ENCODE measurements at regions not wholly inside any gene's neighbourhood (a gene's known extent, or its start where the extent isn't known, plus 50 kb on each side); places are given as distances from the start of the nearest gene placed in this dataset.
"Not testable (repeated sequence)": the region's sequence is repeated elsewhere in the genome, so short reads cannot be mapped to it uniquely, and the experiment has no call there.

DNA sequence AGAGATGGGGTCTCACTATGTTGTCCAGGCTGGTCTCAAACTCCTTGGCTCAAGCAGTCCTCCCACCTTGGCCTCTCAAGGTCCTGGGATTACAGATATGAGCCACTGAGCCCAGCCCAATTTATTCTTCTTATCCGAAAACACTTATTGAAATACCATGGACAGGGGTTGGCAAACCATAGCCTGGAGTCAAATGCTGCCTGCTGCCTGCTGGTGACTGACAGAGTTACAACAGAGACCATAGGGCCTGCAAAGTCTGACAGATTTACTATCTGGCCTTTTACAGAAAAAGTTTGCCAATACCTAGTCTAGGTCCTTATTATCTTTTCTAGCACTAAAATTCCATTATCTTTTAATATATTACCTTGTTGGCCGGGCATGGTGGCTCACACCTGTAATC is 87.1 kb upstream of the ZNF281 start:
- no peak for DNase-seq

DNA sequence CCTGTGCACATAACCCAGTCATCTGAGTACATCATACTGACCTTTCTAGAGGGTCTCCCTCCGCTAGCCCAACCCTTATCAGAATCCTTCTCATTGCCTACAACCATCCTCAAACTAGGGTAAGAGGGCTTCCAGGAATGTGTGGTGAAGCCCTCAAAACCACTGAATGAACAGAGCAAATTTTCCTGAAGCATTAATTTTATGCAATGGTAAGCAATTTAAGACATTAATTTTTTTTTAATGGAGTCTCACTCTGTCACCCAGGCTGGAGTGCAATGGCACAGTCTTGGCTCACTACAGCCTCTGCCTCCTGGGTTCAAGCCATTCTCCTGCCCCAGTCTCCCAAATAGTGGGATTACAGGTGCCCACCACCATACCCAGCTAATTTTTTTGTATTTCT is 86.1 kb upstream of the ZNF281 start:
- DNase-seq: no peak

DNA sequence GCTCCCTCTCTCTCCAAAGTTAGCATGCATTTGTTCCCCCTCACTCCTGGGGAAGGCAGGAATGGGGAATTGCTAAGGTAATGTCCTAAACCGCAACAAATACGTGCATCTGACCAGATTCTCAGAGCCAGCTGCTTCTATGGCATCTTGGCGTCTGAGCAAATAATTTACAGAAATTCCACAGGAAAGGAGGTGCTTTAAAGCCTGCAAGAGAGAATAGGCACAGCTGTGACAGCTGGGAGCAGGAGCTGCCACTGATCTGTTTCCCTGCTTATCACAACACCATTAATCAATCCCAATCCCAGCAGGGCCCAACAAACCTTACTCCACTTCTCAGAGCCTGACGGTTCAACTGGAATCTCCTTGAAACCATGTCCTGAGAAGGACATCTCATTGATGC is 83.5 kb upstream of the ZNF281 start:
- no peak for DNase-seq

DNA sequence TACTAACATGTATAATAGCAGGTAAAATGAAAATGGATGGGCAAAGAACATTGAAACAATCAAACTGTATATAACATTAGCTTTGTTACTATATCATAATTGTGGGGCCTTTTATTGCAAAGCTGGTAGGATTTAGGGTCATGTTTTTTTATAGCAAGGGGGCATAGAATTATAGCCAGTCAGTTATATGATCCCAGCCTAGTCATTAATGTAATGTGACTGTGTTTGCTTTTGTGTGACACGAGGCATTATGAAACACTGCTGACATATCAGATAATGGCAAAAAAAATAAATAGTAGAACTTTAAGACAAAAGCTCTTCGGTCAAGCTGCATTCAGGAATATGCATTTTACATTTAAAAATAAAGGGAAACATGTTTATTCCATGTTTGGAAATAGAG is 81.3 kb upstream of the ZNF281 start:
- DNase-seq: no peak

DNA sequence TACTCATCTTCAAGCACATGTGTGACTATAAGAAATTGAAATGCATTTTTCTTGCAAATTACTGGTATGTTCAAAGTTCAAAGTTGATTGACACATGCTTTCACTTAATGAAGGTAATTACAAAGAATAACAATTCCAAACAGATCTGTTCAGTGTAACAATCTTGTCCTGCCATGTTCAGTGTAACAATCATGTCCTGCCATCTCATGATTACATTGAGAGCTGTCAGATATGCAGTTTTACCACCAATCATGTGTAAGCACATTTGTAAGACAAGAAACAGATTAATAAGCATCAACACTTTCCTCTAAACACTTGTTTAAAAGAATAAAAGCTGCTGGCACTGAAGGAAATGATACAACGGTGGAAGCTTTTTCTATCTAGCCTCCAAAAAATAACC is 80.3 kb upstream of the ZNF281 start:
- no peak for DNase-seq

DNA sequence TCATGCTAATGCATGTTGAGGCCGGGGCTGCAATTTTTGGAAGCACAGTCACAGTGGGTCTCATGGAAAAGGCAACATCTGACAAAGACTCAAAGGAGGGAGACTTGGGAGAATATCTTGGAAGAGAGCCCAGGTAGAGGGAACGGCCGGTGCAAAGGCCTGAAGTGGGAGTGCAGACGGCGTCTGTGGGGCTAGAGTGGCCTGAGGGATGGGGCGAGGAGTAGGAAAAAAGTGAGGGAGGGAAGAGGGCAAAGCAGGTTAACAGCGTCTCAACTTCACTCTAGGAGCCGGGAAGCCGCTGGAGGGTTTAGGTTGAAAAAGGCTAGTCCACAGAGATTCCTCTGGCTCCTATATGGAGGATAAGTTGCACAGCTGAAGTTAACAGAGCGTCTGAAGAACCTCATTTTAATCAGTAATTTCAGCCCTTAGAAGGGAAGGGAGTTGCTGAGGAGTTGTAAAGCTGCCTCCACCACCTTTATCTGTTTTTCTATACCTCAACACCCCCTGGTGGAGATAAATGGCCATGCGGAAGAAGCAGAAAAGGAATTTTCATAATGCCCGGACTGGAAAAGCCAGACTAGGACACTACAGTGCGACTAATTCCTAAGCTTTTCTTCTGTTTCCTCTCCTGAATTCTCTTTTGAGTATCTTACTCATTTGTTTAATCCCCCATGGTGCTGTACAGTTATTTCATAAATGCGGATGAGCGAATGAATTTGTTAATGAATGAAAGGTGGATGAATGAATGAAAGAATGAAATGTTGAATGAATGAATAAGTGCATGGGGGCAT is 78.7 kb upstream of the ZNF281 start:
- DNase-seq: peak; percentile 87

DNA sequence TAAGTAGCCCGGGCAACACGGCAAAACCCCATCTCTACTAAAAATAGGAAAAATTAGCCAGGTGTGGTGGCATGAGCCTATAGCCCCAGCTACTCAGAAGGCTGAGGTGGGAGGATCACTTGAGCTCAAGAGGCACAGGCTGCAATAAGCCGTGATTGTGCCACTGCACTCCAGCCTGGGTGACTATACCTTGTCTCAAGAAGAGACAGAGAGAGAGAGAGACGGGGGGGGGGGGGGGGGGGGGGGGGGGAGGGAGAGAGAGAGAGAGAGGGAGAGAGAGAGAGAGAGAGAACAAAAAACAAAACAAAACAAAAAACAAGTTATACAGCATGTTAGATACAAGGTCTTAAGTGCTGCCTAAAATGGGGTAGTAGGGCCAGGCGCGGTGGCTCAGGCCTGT is 77.8 kb upstream of the ZNF281 start:
- no peak for DNase-seq

DNA sequence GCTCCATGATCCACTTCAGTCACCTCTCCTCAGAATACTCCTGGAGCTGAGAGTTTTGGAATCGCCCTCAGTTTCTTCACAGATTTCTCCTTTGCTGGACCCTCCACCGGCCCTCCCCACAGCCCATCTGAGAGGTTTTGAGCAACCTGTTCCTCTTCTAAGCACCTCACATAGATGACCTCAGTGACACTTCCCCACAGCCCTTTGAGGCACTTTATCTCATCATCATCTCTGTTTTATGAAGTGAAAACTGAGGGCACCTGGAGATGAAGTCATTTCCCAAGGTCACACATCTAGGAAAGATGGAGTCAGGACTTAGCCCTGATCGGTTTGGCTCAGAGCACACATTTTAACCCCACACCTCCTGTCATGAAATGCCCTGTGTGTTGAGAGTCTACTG is 76.8 kb upstream of the ZNF281 start:
- DNase-seq: no peak

DNA sequence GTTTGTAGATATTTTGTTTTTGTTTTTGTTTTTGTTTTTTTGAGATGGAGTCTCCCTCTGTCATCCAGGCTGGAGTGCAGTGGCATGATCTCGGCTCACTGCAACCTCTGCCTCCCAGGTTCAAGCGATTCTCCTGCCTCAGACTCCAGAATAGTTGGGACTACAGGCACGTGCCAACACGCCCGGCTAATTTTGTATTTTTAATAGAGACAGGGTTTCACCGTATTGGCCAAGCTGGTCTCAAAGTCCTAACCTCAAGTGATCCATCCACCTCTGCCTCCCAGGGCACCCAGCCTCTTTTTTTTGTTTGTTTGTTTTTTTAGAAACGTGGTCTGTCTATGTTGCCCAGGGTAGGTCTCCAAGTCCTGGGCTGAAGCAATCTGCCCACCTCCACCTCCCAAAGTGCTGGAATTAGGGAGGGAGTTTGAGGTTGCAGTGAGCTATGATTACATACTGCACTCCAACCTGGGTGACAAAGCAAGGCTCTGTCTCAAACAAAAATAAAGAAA is 74.7 kb upstream of the ZNF281 start:
- DNase-seq: not testable (repeated sequence)

DNA sequence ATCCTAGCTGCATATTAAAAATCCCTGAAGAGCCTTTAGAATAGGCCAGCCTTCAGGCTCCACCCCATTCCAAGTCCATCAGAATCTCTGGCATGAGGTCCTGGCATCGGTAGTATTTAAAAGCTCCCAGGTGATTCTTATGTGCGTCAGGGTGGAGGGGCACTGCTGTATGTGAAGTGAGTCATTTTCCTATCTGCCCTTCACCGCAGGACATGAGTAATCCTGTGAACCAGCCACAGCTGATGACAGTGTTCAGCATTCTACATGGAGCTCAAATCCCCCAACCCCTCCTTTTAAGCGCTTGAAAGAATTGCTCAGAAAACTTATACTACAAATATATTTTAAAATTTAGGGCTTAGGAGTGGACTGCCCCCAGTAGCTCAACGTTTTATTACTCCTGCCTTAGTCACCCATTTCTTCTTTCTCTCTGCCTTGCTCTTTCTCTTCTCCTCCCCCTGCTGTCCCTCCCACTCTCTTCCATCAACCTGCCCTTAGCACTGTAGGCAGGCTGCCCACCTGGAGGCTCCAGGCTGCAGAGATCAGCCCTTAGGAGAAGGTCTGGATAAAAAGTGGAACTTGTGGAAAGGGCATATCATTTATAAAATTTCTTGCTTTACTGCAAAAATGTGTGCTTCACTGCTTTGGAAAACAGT is 73.8 kb upstream of the ZNF281 start:
- DNase-seq: peak; percentile 99

DNA sequence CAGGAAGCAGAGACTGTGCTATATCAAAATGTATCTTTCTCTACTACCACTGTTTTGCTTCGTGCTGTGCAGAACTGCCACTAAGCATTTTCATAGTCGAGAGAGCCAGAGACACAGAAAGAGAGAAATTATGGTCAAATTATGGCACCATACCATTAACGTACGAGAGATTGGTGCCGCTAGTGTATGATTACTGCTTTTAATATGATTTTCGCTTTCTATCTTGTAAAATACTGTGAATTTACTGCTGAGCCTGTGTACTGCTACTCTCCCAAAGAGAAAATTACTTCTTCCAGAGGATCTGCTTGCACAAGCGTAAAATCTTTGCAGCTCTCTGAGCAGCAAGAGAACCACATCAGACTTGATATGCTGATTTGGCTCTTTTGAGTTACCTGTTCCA is 71.1 kb upstream of the ZNF281 start:
- no peak for DNase-seq

DNA sequence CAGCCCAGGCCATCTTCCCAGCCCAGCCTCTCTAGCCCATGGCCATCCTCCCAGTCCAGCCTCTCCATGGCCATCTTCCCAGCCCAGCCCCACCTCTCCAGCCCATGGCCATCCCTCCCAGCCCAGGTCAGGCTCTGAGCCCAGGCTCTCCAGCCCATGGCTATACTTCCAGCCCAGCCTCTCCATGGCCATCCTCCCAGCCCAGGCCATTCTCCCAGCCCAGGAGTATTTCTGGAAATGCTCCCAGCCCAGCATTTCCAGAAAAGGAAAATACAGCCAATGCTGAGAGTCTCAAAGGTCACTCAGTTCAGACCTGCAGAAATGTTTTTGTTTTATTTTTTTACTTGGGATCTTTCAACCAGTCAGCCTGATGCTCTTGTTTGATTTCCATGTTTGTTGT is 70.0 kb upstream of the ZNF281 start:
- no peak for DNase-seq

DNA sequence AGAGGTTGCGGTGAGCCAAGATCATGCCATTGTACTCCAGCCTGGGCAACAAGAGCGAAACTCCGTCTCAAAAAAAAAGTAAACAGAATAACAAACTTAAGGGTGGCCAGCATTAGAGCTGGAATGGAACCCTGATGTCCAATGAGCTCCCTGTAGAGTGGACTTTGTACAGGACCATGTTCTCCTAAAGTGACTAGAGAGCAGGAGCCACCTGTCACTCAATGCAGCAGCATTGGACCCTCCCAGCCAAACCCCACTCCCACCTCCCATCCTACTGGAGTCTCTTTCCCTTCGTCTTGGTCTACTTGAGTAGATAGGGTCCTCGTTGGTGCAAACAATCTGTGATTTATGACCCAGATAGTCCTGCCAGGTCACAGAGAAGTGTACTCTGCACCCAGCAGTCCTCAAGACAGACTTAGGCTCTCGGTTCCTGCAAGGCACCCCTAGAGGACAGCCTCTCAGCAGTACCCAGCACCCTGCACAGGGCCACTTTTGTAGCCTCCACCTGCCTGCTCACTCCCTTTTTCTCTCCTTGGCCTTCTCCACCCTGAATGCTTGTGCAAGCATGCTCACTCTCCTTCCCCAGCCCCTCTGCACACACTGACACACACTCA is 69.2 kb upstream of the ZNF281 start:
- no peak for DNase-seq

DNA sequence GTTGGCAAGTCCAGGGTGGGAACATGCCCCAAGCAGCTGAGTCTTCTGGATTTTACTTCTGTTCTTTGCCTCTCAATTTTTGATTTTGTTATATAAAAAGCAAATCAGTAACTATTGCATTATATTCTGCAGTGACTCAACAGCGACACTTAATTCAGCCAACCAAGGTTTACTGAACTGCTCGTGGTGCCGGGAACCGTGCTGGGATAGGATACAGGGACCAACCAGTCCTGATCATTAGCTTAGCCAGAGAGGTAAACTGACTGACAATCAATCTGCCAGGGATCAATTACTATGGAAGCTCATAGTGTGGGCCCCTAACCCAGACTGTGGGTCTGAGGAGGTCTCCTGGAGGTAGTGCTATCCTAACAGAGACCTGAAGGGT is 68.4 kb upstream of the ZNF281 start:
- DNase-seq: no peak

DNA sequence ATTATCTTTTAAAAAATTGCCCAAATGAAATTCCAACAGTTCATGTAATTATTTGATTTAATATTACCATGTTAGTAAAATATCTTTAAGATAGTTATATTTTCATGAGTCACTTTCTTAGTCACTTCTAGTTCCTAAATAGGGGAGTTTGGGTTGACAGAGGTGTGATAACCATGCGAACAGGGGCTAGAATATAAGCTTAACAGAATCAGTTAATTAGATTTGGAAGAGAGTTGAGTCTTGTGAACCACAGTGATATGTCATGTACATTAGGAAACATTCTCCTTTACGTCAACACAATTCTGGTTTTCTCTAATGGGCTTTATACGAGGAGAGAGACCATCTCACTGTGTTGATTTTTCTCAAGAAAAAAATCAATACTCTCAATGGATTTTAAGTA is 64.8 kb upstream of the ZNF281 start:
- no peak for DNase-seq

DNA sequence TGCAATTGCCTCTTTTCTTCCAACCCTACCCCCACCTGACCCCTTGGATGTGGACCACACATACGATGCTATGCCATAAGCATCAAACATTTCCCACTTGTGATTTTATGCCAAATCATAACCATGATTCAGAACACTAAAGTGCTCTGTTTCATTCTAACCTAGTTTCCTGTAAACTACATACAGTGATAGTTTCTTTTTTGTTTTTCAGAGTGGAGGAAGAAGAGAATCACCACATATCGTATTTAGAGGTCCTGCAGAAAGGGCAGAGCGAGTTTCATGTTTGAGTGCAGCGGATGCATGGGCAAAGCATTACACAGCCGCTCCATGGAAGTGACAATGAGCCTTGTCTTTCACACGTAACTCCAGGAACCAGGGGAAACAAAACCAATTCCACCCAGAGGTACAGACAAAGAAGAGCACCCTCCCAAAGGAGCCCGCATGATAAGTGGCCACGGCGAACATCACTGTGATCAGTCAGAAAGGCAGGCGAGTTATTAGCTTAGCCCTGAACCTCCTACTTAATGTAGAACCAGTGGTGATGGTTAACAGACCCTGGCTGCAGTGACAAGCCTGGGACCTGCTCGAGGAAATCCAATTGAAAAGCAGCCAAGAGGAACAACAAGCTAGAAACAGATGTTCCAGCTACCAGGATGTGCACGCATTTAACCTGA is 64.0 kb upstream of the ZNF281 start:
- peak; percentile 50 for DNase-seq

DNA sequence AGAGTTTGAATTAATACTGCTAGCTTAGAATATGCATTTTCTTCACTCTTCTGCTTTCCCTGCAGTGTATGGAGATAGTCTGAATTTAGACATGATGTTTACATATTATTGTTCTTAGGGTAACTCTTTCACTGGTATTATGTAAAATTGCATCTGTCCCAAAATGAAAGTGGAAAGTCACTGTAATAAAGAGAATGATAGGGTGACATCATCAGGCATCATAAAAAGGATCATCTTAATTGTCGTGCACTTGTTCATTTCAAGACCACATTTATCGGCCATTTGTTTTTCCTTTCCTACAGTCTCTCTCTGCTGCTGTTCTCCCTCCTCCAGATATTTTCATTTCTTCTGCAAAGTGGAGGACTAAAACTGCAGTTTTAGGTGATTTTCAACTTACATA is 61.9 kb upstream of the ZNF281 start:
- no peak for DNase-seq

DNA sequence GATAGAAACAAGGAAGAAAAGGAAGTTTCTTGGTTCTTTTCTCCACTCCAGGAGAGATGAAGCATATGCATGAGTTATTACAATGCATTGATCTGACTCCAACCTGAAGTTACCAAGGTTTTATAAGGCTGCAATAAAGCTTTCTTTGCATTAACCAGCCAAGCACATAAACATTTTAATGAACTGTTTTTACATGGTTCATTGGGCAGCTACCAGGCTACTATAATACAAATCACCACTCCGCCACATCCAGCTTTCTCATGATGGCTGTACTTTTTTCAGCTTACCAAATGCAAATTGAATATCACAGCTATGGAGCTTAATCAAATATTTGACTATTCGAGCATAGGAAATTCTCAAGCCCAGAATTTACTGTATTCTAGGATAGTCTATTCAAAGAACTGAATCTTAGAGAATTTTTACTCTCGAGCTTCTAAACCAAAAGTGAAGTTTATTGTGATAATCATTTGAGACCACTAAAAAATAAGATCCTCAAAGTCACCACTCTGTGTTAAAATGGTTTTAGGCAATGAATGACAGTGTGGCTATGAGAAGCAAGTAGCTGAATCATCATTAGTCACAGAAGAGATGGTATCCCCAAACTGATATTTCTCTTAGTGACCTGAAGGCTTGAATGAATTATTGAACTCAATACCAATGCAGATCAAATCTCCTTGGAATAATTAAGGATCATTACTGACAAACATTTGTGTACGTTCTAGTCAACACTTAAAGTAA is 58.6 kb upstream of the ZNF281 start:
- DNase-seq: no peak

DNA sequence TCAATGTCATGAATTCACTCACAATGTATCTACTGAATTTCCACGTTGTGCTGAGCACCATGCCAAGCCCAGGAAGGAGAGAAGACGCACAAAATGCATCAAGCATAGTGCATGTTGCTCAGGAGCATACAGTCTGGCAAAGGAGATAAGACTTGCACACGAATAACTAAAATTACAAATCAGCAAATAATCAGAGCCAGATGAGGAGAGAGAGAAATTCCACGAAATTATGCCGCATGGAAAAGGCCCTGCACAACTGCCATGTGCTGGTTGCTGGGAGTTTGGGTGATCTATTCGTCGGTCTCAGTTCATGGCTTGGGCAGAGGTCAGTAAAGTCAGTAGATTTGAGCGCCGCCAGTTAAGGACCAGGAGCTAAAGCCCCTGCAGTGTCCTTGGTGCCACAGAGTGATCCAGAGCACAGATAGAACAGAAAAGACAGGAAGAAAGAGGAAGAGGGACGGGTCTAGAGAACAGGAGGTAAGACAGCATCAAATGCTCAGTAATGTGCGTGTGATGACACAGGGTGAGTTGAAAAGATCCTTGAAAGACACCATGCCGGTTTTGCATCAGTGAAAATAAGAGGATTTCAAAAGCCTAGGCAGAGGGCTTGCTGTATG is 55.1 kb upstream of the ZNF281 start:
- DNase-seq: no peak

Measured in fibroblast of skin of right quadriceps (primary cell).